Endothelial cell of hepatic sinusoid (primary cell): ENCODE measurements at regions not wholly inside any gene's neighbourhood (a gene's known extent, or its start where the extent isn't known, plus 50 kb on each side); places are given as distances from the start of the nearest gene placed in this dataset.

Source experiments
- in situ Hi-C: cut with HindIII; loops from 2 replicates; pipeline ENCODE4 v1.10.0; 2017; ENCODE audit warnings: low sequenced_read_pairs

GRCh38 chr1:57959531-57960241, 535.8 kb upstream of the DAB1 start:
- in situ Hi-C loops: no loop called here

- in situ Hi-C loops: no loop called here
Measured at GRCh38 chr1:57957576-57957975, 533.7 kb upstream of the DAB1 start.

GRCh38 chr1:57951390-57951789, 527.5 kb upstream of the DAB1 start:
- in situ Hi-C loops: no loop called here

GRCh38 chr1:57949168-57949567, 525.3 kb upstream of the DAB1 start:
- in situ Hi-C loops: no loop called here

- in situ Hi-C loops: no loop called here
Measured at GRCh38 chr1:57947471-57947870, 523.6 kb upstream of the DAB1 start.

GRCh38 chr1:57945045-57945444, 521.2 kb upstream of the DAB1 start:
- in situ Hi-C loops: no loop called here

GRCh38 chr1:57943365-57943764, 519.5 kb upstream of the DAB1 start:
- in situ Hi-C loops: no loop called here

GRCh38 chr1:57934745-57935144, 510.9 kb upstream of the DAB1 start:
- in situ Hi-C loops: no loop called here

GRCh38 chr1:57927003-57927402, 503.1 kb upstream of the DAB1 start:
- in situ Hi-C loops: no loop called here

GRCh38 chr1:57926025-57926552, 502.2 kb upstream of the DAB1 start:
- in situ Hi-C loops: no loop called here

GRCh38 chr1:57925226-57925625, 501.4 kb upstream of the DAB1 start:
- in situ Hi-C loops: no loop called here

- in situ Hi-C loops: no loop called here
Measured at GRCh38 chr1:57922130-57922529, 498.3 kb upstream of the DAB1 start.

- in situ Hi-C loops: no loop called here
Measured at GRCh38 chr1:57916041-57916440, 492.2 kb upstream of the DAB1 start.

- in situ Hi-C loops: no loop called here
Measured at GRCh38 chr1:57911427-57911826, 487.6 kb upstream of the DAB1 start.

- in situ Hi-C loops: no loop called here
Measured at GRCh38 chr1:57910782-57911181, 486.9 kb upstream of the DAB1 start.

- in situ Hi-C loops: no loop called here
Measured at GRCh38 chr1:57910305-57910704, 486.4 kb upstream of the DAB1 start.

- in situ Hi-C loops: no loop called here
Measured at GRCh38 chr1:57908147-57908890, 484.5 kb upstream of the DAB1 start.

- in situ Hi-C loops: no loop called here
Measured at GRCh38 chr1:57901208-57901919, 477.5 kb upstream of the DAB1 start.

- in situ Hi-C loops: no loop called here
Measured at GRCh38 chr1:57898531-57898930, 474.7 kb upstream of the DAB1 start.

- in situ Hi-C loops: no loop called here
Measured at GRCh38 chr1:57897581-57897980, 473.7 kb upstream of the DAB1 start.

- in situ Hi-C loops: no loop called here
Measured at GRCh38 chr1:57894315-57894714, 470.5 kb upstream of the DAB1 start.
